DMS153 treated with DMSO at 0.1 percent for 48 hours (cell line): ENCODE measurements at regions not wholly inside any gene's neighbourhood (a gene's known extent, or its start where the extent isn't known, plus 50 kb on each side); places are given as distances from the start of the nearest gene placed in this dataset.
A peak's percentile ranks its signal among the peaks of the same experiment; 100 is the strongest.

ENCODE experiments used
- DNase-seq: peaks from one replicate; lab custom pipeline; 2025; ENCODE audit not compliant: unreplicated experiment; lab: John Stamatoyannopoulos, UW

GRCh38 chr2:2638547-2639220, 307.6 kb upstream of the MYT1L start:
- no peak for DNase-seq

- no peak for DNase-seq
Measured at GRCh38 chr2:2636813-2637212, 305.7 kb upstream of the MYT1L start.

DNA sequence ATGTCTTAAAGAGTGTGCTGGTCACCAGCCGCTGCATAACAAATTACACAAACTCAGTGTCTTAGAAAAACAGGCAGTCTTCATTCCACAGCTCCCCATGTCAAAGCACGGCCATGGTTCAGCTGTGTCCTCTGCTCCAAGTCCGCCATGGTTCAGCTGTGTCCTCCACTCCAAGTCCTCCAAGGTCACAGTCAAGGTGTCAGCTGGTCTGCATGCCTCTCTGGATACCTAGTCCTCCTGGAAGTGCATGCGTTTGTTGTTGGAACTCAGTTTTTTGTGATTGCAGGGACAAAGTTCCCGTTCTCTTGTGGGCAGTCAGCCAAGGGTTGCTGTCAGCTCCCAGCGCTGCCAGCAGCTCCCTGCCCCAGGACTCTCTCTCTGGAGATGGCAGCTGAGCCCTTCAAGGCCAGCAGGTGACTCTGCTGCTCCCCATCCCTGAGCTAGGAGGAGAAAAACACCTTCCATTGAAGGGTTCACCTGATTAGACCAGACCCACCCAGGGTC, 304.0 kb upstream of the MYT1L start:
- DNase-seq = no peak

DNA sequence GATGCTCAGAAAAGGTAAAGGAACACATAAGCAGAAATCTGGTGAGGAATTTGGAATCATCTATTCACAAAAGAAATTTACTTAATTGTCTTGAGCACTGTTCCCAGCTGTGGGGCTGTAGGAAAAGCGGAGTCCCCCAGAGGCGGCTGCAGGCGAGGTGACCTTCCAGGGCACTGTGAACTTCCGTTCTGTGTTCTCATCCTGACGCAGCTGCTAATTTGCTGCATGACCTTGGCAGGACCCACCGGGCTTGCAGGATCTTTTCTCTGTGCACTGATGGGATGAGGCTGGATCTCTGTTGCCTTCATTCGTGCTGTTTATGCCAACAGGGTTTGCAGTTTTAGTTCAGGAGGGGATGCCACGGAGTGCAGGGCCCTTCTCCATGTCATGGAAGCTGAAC, 301.9 kb upstream of the MYT1L start:
- no peak for DNase-seq

DNA sequence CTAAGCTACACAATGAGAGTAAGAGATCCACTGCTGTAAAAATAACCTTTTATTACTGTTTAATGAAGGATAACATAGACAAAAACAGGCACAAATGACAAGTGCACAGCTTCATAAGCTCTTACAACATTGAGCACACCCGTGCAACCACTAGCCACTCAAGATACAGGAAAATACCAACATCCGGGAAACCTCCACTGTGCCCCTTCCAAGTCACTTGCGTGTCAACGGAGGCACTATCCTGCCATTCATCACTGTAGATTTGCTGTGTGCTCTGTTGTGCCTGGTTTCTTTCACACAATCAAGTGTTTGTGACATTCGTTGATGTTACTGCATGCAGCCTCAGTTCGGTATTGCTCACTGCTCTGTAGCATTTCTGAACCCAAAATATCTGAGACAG, 292.9 kb upstream of the MYT1L start:
- no peak for DNase-seq

GRCh38 chr2:2621855-2622254, 290.8 kb upstream of the MYT1L start:
- DNase-seq = no peak

GRCh38 chr2:2620604-2621003, 289.5 kb upstream of the MYT1L start:
- no peak for DNase-seq

- DNase-seq = no peak
Measured at GRCh38 chr2:2619995-2620394, 288.9 kb upstream of the MYT1L start.

GRCh38 chr2:2614452-2614851, 283.4 kb upstream of the MYT1L start:
- no peak for DNase-seq

- peak; percentile 83 for DNase-seq
Measured at GRCh38 chr2:2613279-2614199, 282.5 kb upstream of the MYT1L start.

DNA sequence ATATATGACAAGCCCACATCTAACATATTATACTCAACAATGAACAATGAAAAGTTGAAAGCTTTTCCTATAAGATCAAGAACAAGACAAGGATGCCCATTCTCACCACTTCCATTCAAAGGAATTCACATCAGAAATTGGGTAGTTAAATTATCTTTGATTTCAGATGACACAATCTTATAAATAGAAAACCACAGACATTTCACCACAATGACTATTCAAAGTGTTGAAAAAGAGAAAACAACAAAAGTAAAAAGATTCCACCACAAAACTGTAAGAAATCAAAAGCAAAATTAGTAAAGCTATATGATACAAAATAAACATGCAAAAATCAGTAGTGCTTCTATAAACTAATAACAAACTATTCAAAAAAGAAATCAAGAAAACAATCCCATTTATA, 279.7 kb upstream of the MYT1L start:
- DNase-seq = no peak

- DNase-seq = no peak
Measured at GRCh38 chr2:2600366-2600765, 269.3 kb upstream of the MYT1L start.

DNA sequence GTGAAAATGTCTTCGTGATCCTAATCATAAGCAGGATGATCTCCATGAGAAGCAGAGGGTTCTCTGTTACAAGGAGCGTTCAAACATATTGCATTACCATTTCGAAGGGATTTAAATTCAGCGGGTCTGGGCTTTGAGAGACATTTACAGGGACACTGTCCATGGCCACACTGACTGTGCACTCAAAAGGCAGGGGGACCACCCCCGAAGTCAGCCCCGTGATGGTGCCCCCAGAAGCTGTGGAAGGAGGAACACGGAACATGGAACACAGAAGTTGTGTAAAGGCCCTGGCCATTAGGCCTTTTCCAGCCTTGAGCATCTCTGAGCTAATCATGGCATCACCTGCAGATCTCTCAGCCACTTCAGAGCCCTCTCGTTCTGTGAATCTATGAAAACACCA, 268.4 kb upstream of the MYT1L start:
- no peak for DNase-seq

DNA sequence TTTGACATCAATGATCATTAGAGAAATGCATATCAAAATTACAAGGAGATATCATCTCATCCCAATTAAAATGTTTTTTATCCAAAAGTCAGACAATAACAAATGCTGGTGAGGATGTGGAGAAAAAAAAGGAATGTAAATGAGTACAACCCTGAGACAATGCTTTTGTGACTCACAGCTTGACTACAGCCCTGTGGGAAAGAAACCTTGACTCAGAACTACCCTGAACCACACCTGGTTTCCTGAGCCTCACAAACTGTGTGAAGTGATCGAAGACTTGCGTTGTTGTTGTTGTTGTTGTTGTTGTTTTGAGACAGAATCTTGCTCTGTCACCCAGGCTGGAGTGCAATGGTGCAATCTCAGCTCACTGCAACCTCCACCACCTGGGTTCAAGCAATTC, 266.6 kb upstream of the MYT1L start:
- no peak for DNase-seq

GRCh38 chr2:2591542-2591940, 260.5 kb upstream of the MYT1L start:
- no peak for DNase-seq

DNA sequence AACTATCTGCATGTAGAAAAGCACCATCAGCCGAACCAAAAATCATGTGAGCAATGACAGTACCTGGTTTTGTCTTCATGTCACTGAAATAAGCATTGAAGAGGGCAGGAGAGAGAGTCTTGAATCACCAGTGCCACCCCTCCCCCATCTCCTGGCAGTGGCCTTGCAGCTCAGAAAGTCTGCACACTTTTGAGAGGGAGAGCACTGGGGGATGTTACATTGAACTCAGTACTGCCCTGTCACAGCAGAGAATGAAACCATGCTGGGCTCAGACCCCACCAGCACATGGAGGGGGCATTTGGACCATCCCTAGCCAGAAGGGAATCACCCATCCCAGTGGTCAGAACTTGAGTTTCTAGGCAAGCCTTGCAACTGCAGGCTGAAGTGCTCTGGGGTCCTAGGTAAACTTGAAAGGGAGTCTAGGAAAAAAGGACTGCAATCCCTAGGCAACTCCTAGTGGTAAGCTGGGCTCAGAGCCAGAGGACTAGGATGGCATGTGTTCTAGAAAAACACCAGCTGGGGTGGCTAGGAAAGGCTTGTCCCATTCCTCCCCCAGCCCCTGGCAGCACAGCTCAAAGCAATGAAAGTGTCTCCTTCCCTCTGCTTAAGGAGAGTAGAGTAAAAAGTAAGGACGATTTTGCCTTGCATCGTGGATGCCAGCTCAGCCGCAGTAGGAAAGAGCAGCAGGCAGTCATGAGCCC, 259.9 kb upstream of the MYT1L start:
- DNase-seq = no peak

DNA sequence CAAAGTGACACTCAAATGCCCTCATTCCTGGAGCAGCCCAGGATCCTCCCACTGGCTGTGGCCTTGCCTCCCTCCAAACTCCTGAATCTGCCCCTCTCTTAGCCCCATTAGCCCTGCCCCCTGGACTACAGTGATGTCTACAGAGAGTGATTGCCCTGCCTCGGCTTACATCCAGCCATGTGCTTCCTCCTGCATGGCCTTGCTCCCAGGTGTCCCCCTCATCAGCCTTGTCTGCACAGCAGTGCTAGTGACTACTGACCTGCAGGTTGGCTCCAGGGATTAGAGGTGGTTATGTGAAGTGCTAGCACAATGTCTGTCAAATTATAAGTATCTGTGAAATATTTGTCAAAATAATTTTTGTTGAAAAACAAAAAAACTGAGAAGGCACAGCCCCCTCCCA, 259.1 kb upstream of the MYT1L start:
- DNase-seq = no peak

GRCh38 chr2:2588777-2589176, 257.7 kb upstream of the MYT1L start:
- no peak for DNase-seq

- no peak for DNase-seq
Measured at GRCh38 chr2:2587354-2587753, 256.3 kb upstream of the MYT1L start.

- DNase-seq = no peak
Measured at GRCh38 chr2:2586931-2587330, 255.9 kb upstream of the MYT1L start.

- no peak for DNase-seq
Measured at GRCh38 chr2:2586068-2586776, 255.1 kb upstream of the MYT1L start.
